Small intestine (tissue), 7 donors: ENCODE measurements at regions not wholly inside any gene's neighbourhood (a gene's known extent, or its start where the extent isn't known, plus 50 kb on each side); places are given as distances from the start of the nearest gene placed in this dataset.

Experiments
- DNase-seq, 2 donors: peaks; one replicate each; pipeline versions ENCODE4 v3.0.0 to v3.0.0-alpha.2; 2013
- FAIRE-seq: peaks from 2 replicates; lab custom pipeline; 2012; peaks lifted over from hg19 to GRCh38; lab: Jason Lieb, UNC
- H3K27ac ChIP-seq, 3 donors: one replicate each; pipeline ENCODE4 v1.5.1; 2013; ENCODE audit warnings: low read length in 2 of 3, mild to moderate bottlenecking in 2 of 3, control low read depth in 1 of 3, inconsistent platforms in 1 of 3, low read depth in 1 of 3, moderate library complexity in 1 of 3
- H3K27me3 ChIP-seq, 3 donors: one replicate each; pipeline ENCODE4 v1.6.1; 2013; ENCODE audit warnings: low read length in 3 of 3, inconsistent platforms in 1 of 3; ENCODE audit not compliant: control insufficient read depth in 3 of 3, insufficient read depth in 3 of 3
- H3K36me3 ChIP-seq, 3 donors: one replicate each; pipeline ENCODE4 v1.6.1; 2013; ENCODE audit warnings: low read length in 3 of 3, inconsistent platforms in 1 of 3, low read depth in 1 of 3, mild to moderate bottlenecking in 1 of 3, moderate library complexity in 1 of 3; ENCODE audit not compliant: control insufficient read depth in 3 of 3, insufficient read depth in 2 of 3
- H3K4me1 ChIP-seq, 3 donors: one replicate each; pipeline ENCODE4 v1.6.1; 2013; ENCODE audit warnings: low read length in 2 of 3, inconsistent platforms in 1 of 3, low read depth in 1 of 3, mild to moderate bottlenecking in 1 of 3, moderate library complexity in 1 of 3; ENCODE audit not compliant: control insufficient read depth in 3 of 3, insufficient read depth in 2 of 3
- H3K4me3 ChIP-seq, 3 donors: one replicate each; pipeline ENCODE4 v1.5.1; 2013; ENCODE audit warnings: low read length in 3 of 3, control low read depth in 1 of 3, inconsistent platforms in 1 of 3, low read depth in 1 of 3, mild to moderate bottlenecking in 1 of 3, moderate library complexity in 1 of 3
- H3K9me3 ChIP-seq, 2 donors: one replicate each; pipeline ENCODE4 v1.6.1; 2013; ENCODE audit warnings: low read depth in 1 of 2, low read length in 1 of 2; ENCODE audit not compliant: control insufficient read depth in 2 of 2, insufficient read depth in 1 of 2
- WGBS, 3 donors: extraction: QIAGEN DNeasy Blood & Tissue Kit; methylation state at CpG; one replicate each; pipeline ENCODE4 v1.1.7; 2013; 5-methylcytosine and 5-hydroxymethylcytosine counted together
- donor health status: healthy with polysubstance abuse.
- donor health status: control.
- donor health status: control.
- donor health status: Bipolar disorder and iron deficiency.
- donor health status: healthy.

- Histone ChIP-seq H3K4me3 (no peak overlapping the region), H3K27ac (no peak overlapping the region), H3K9me3 (no peaks in the 10 kb centered on the region), H3K4me1 (no peaks in the 10 kb centered on the region), H3K27me3 (no peaks in the 10 kb centered on the region), H3K36me3 (no peaks in the 10 kb centered on the region)
- 43 to 62% (median 50%) methylated on average over 2 of the region's 2 CpGs for WGBS, 3 donors
- no peak for DNase-seq
- no peak for FAIRE-seq
Observed at GRCh38 chr4:52312722-52313121, 261.6 kb downstream of the SPATA18 start.

- no peak for FAIRE-seq
- no peaks in the 10 kb centered on the region for H3K9me3 ChIP-seq
- no peaks in the 10 kb centered on the region for H3K36me3 ChIP-seq
- no peak for DNase-seq
- no peak overlapping the region for H3K4me3 ChIP-seq
- no peaks in the 10 kb centered on the region for H3K4me1 ChIP-seq
- H3K27me3 ChIP-seq: no peaks in the 10 kb centered on the region
- WGBS, 3 donors: 38 to 67% (median 44%) methylated on average over 3 of the region's 3 CpGs
- no peak overlapping the region for H3K27ac ChIP-seq
Observed at GRCh38 chr4:52317361-52317879, 266.3 kb downstream of the SPATA18 start.

- H3K27me3 ChIP-seq: no peaks in the 10 kb centered on the region
- no peaks in the 10 kb centered on the region for H3K4me1 ChIP-seq
- no peak overlapping the region for H3K4me3 ChIP-seq
- no peaks in the 10 kb centered on the region for H3K9me3 ChIP-seq
- FAIRE-seq (no peak), DNase-seq (no peak)
- no peaks in the 10 kb centered on the region for H3K36me3 ChIP-seq
- H3K27ac ChIP-seq: no peak overlapping the region
Observed at GRCh38 chr4:52317981-52318380, 266.9 kb downstream of the SPATA18 start.

GRCh38 chr4:52329894-52330293 is 278.8 kb downstream of the SPATA18 start:
- Histone ChIP-seq H3K27me3 (no peaks in the 10 kb centered on the region), H3K9me3 (peaks cover 0 to 10% of the 10 kb centered on the region in 2 donors), H3K4me1 (no peaks in the 10 kb centered on the region), H3K4me3 (no peak overlapping the region), H3K36me3 (no peaks in the 10 kb centered on the region), H3K27ac (no peak overlapping the region)
- no peak for FAIRE-seq
- no peak for DNase-seq

- Histone ChIP-seq H3K4me3 (no peak overlapping the region), H3K27me3 (no peaks in the 10 kb centered on the region), H3K9me3 (no peaks in the 10 kb centered on the region), H3K4me1 (no peaks in the 10 kb centered on the region), H3K27ac (no peak overlapping the region), H3K36me3 (no peaks in the 10 kb centered on the region)
- FAIRE-seq (no peak), DNase-seq (no peak)
- WGBS, 3 donors: 30 to 64% (median 38%) methylated on average over 1 of the region's 1 CpG
Observed at GRCh38 chr4:52343595-52343994, 292.5 kb downstream of the SPATA18 start.

GRCh38 chr4:52350926-52351325 is 299.8 kb downstream of the SPATA18 start:
- H3K9me3 ChIP-seq: no peaks in the 10 kb centered on the region
- H3K4me1 ChIP-seq: no peaks in the 10 kb centered on the region
- no peaks in the 10 kb centered on the region for H3K27me3 ChIP-seq
- DNase-seq (no peak), FAIRE-seq (no peak)
- no peak overlapping the region for H3K27ac ChIP-seq
- no peaks in the 10 kb centered on the region for H3K36me3 ChIP-seq
- 86 to 90% (median 86%) methylated on average over 1 of the region's 1 CpG for WGBS, 3 donors
- no peak overlapping the region for H3K4me3 ChIP-seq

- H3K9me3 ChIP-seq: no peaks in the 10 kb centered on the region
- no peak for FAIRE-seq
- H3K4me1 ChIP-seq: no peaks in the 10 kb centered on the region
- WGBS, 3 donors: 82 to 86% (median 84%) methylated on average over 9 of the region's 9 CpGs
- no peaks in the 10 kb centered on the region for H3K36me3 ChIP-seq
- DNase-seq: no peak
- no peak overlapping the region for H3K27ac ChIP-seq
- H3K4me3 ChIP-seq: no peak overlapping the region
- no peaks in the 10 kb centered on the region for H3K27me3 ChIP-seq
Observed at GRCh38 chr4:52358366-52358765, 300.7 kb downstream of the USP46 start.

GRCh38 chr4:52358883-52359321 is 300.2 kb downstream of the USP46 start:
- H3K27ac ChIP-seq: no peak overlapping the region
- H3K36me3 ChIP-seq: no peaks in the 10 kb centered on the region
- H3K4me3 ChIP-seq: no peak overlapping the region
- FAIRE-seq (no peak), DNase-seq (peak in 1 of 2 donors; percentile 6)
- H3K27me3 ChIP-seq: no peaks in the 10 kb centered on the region
- 58 to 82% (median 71%) methylated on average over 1 of the region's 1 CpG for WGBS, 3 donors
- H3K4me1 ChIP-seq: no peaks in the 10 kb centered on the region
- no peaks in the 10 kb centered on the region for H3K9me3 ChIP-seq

- Histone ChIP-seq H3K27ac (no peak overlapping the region), H3K4me1 (no peaks in the 10 kb centered on the region), H3K36me3 (no peaks in the 10 kb centered on the region), H3K4me3 (no peak overlapping the region), H3K27me3 (no peaks in the 10 kb centered on the region), H3K9me3 (no peaks in the 10 kb centered on the region)
- DNase-seq (no peak), FAIRE-seq (no peak)
- WGBS, 3 donors: 93 to 94% (median 94%) methylated on average over 5 of the region's 5 CpGs
Observed at GRCh38 chr4:52366191-52366590, 292.9 kb downstream of the USP46 start.
